HepG2 (cell line): ENCODE measurements at regions not wholly inside any gene's neighbourhood (a gene's known extent, or its start where the extent isn't known, plus 50 kb on each side); places are given as distances from the start of the nearest gene placed in this dataset.
"Not testable (repeated sequence)": the region's sequence is repeated elsewhere in the genome, so short reads cannot be mapped to it uniquely, and the experiment has no call there.

Source experiments
- ATAC-seq: fragments of 200-7000 bp; cut with Tn5 transposase; 3 replicates; pipeline ENCODE4 v1.9.1; 2020; ENCODE audit warnings: mild to moderate bottlenecking, moderate library complexity
- BruUV-seq: library from RNA; stranded (reverse); fragments of 400-500 nt; replicated peaks from 2 replicates; lab custom pipeline; 2021; lab: Mats Ljungman, UMichigan
- CTCF ChIA-PET: fragments of 300-600 bp; formaldehyde crosslinking; extraction: SDS; loops from one replicate; lab custom pipeline; 2021; ENCODE audit warnings: low total read pairs, inconsistent platforms, low intra/inter-chr PET ratio; lab: Yijun Ruan, JAX
- POLR2A ChIA-PET: fragments of 350-600 bp; sonication (Branson Sonifier 250); formaldehyde crosslinking; loops from one replicate; lab custom pipeline; 2020; ENCODE audit warnings: antibody characterized with exemption, inconsistent platforms; lab: Yijun Ruan, JAX
- DNase-seq: peaks from one replicate; pipeline ENCODE4 v3.0.0-alpha.2; 2015; ENCODE audit warnings: low spot score
- FAIRE-seq: peaks from 3 replicates; lab custom pipeline; 2011; peaks lifted over from hg19 to GRCh38; lab: Jason Lieb, UNC
- H2AFZ ChIP-seq: one replicate; pipeline ENCODE4 v1.6.1; 2011; ENCODE audit warnings: low read length, inconsistent platforms
- H3K27ac ChIP-seq: fragments of 300-600 bp; 3 replicates; pipeline ENCODE4 v1.8.0; 2011; ENCODE audit warnings: mixed run types, mild to moderate bottlenecking, mixed read lengths, low read length, inconsistent platforms; ENCODE audit not compliant: insufficient read depth; ENCODE audit errors: extremely low read length
- H3K27me3 ChIP-seq, 2 experiments: fragments of 200-600 bp in 1 of 2; 2 replicates in 1 of 2; 3 replicates in 1 of 2; pipeline versions ENCODE4 v1.6.0 to v1.8.0; 2011; ENCODE audit warnings: low read length in 2 of 2, mild to moderate bottlenecking in 2 of 2, moderate library complexity in 2 of 2, inconsistent platforms in 1 of 2; ENCODE audit not compliant: insufficient read depth in 2 of 2, control insufficient read depth in 1 of 2
- H3K36me3 ChIP-seq, 2 experiments: fragments of 200-600 bp in 1 of 2; replicated peaks in 1 of 2; 2 replicates in 1 of 2; 3 replicates in 1 of 2; pipeline versions ENCODE4 v1.5.1 to v1.8.0; 2011; ENCODE audit warnings: low read length in 2 of 2, inconsistent platforms in 1 of 2; ENCODE audit not compliant: insufficient read depth in 2 of 2, control insufficient read depth in 1 of 2
- H3K4me1 ChIP-seq: 2 replicates; pipeline ENCODE4 v1.5.1; 2012; ENCODE audit warnings: low read length, inconsistent platforms; ENCODE audit not compliant: insufficient read depth
- H3K4me2 ChIP-seq: 2 replicates; pipeline ENCODE4 v1.6.0; 2011; ENCODE audit warnings: low read depth, low read length, inconsistent platforms
- H3K4me3 ChIP-seq, 3 experiments: fragments of 200-600 bp in 1 of 3; sonication (generic), shearing (Covaris generic) in 1 of 3; replicated peaks in 1 of 3; 2 replicates each; pipeline ENCODE4 v1.5.1; 2011 to 2016; ENCODE audit warnings: low read length in 3 of 3, inconsistent platforms in 2 of 3, low read depth in 2 of 3, mild to moderate bottlenecking in 2 of 3, control low read depth in 1 of 3, mixed read lengths in 1 of 3; ENCODE audit not compliant: insufficient read depth in 1 of 3
- H3K79me2 ChIP-seq: one replicate; pipeline ENCODE4 v1.6.1; 2011; ENCODE audit warnings: low read length, inconsistent platforms; ENCODE audit not compliant: insufficient read depth
- H3K9ac ChIP-seq: 2 replicates; pipeline ENCODE4 v1.6.0; 2011; ENCODE audit warnings: mild to moderate bottlenecking, low read depth, low read length, inconsistent platforms; ENCODE audit not compliant: insufficient read depth
- H3K9me3 ChIP-seq: 2 replicates; pipeline ENCODE4 v1.5.1; 2012; ENCODE audit warnings: mild to moderate bottlenecking, low read length
- H4K20me1 ChIP-seq: 2 replicates; pipeline ENCODE4 v1.6.0; 2011; ENCODE audit warnings: inconsistent platforms, mild to moderate bottlenecking, low read length, moderate library complexity; ENCODE audit not compliant: insufficient read depth
- THAP9 ChIP-seq: sonication (generic); formaldehyde crosslinking; IDR thresholded peaks from 2 replicates; pipeline ENCODE4; 2020; ENCODE audit warnings: missing genetic modification reagents, mild to moderate bottlenecking, borderline replicate concordance
- ZNF318 ChIP-seq: sonication (generic); formaldehyde crosslinking; IDR thresholded peaks from 2 replicates; pipeline ENCODE4 v1.4.0; 2020; ENCODE audit warnings: mild to moderate bottlenecking, missing genetic modification reagents
- whole genome bisulfite sequencing: methylation state at CpG from one replicate; pipeline ENCODE4 v1.1.6; 2017; ENCODE audit warnings: low lambda C conversion rate; 5-methylcytosine and 5-hydroxymethylcytosine counted together
- in situ Hi-C: cut with HindIII; loops from 2 replicates; pipeline ENCODE4 v1.10.0; 2017; ENCODE audit warnings: low pct_unique_long_range_greater_than_20kb; ENCODE audit not compliant: extremely low pct_ligation_motif_present
- intact Hi-C: fragments of 100-400 bp; cut with micrococcal nuclease; formaldehyde crosslinking; loops from one replicate; pipeline ENCODE4 v1.10.0; 2022; ENCODE audit not compliant: unreplicated experiment

- H3K4me2 ChIP-seq, ATAC-seq, POLR2A ChIA-PET, H3K9ac ChIP-seq, H3K36me3 ChIP-seq, H3K27ac ChIP-seq, H2AFZ ChIP-seq, DNase-seq, H3K27me3 ChIP-seq, H3K4me3 ChIP-seq, BruUV-seq, FAIRE-seq, CTCF ChIA-PET, H3K9me3 ChIP-seq, H3K4me1 ChIP-seq, H4K20me1 ChIP-seq, in situ Hi-C loops, intact Hi-C loops, H3K79me2 ChIP-seq: not testable (repeated sequence)
Observed at GRCh38 chr11:13614918-13615317, 53.5 kb upstream of the FAR1 start.

DNA sequence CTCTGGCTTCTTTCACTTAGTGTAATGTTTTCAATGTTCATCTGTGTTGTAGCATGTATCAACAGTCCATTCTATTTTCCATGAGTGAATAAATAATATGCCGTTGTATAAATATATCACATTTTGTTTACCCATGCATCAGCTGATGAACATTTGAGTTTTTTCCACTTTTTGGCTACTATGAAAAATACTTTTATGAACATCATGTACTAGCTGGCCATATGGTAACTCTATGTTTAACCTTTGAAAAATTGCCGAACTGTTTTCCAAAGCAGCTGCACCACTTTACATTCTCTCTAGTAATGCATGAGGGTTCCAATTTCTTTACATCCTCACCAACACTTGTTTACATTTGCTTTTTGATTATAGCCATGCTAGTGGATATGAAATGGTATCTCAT lies 59.8 kb upstream of the FAR1 start:
- Histone ChIP-seq H3K4me1 (no peaks in the 10 kb centered on the region), H4K20me1 (no peaks in the 10 kb centered on the region), H3K27me3 (no peaks in the 10 kb centered on the region), H3K4me2 (no peak overlapping the region), H3K9me3 (no peaks in the 10 kb centered on the region), H3K36me3 (no peaks in the 10 kb centered on the region), H3K79me2 (no peaks in the 10 kb centered on the region), H2AFZ (no peak overlapping the region), H3K9ac (no peak overlapping the region), H3K4me3 (no peak overlapping the region), H3K27ac (no peak overlapping the region)
- in situ Hi-C loops (no loop called here), intact Hi-C loops (no loop called here)
- DNase-seq, result no peak
- 0% methylated on average over 2 of the region's 2 CpGs for WGBS
- ChIA-PET CTCF (no interaction called here), POLR2A (no interaction called here)
- no peak for FAIRE-seq
- BruUV-seq, result no TSS peak
- ATAC-seq, result no peak
- TF ChIP-seq ZNF318 (no peak), THAP9 (CRISPR knock-in tag) (no peak)
